Neural cell (in vitro differentiated cells): ENCODE measurements at regions not wholly inside any gene's neighbourhood (a gene's known extent, or its start where the extent isn't known, plus 50 kb on each side); places are given as distances from the start of the nearest gene placed in this dataset.

ENCODE experiments used
- EP300 ChIP-seq: fragments of 450-650 bp; conservative IDR thresholded peaks from 2 replicates; pipeline ENCODE4 v1.6.1; 2014; ENCODE audit warnings: antibody characterized with exemption, mild to moderate bottlenecking, moderate library complexity; ENCODE audit not compliant: poor library complexity, severe bottlenecking
- EZH2 ChIP-seq: fragments of 200-600, 300-800 bp; shearing (Covaris generic), sonication (generic); IDR thresholded peaks from 2 replicates; pipeline ENCODE4 v1.6.1; 2014; ENCODE audit warnings: antibody characterized with exemption, low read length, borderline replicate concordance, mild to moderate bottlenecking; ENCODE audit not compliant: insufficient read depth, poor library complexity, severe bottlenecking
- MXI1 ChIP-seq: fragments of 450-650 bp; conservative IDR thresholded peaks from 2 replicates; pipeline ENCODE4 v1.6.1; 2014; ENCODE audit warnings: antibody characterized with exemption, mild to moderate bottlenecking; ENCODE audit not compliant: poor library complexity, severe bottlenecking
- POLR2AphosphoS5 ChIP-seq: IDR thresholded peaks from 2 replicates; pipeline ENCODE4 v1.6.1; 2012
- RAD21 ChIP-seq: fragments of 450-650 bp; conservative IDR thresholded peaks from 2 replicates; pipeline ENCODE4 v1.6.1; 2014; ENCODE audit warnings: antibody characterized with exemption, mild to moderate bottlenecking, moderate library complexity
- TAF1 ChIP-seq: IDR thresholded peaks from 2 replicates; pipeline ENCODE4 v1.6.1; 2012; ENCODE audit warnings: low read depth
- TF ChIP-seq, protein P1 (sequence below): fragments of 450-650 bp; IDR thresholded peaks from 2 replicates; pipeline ENCODE4 v1.5.1; 2014; ENCODE audit warnings: antibody characterized with exemption, mild to moderate bottlenecking, moderate library complexity; ENCODE audit not compliant: poor library complexity, severe bottlenecking

DNA sequence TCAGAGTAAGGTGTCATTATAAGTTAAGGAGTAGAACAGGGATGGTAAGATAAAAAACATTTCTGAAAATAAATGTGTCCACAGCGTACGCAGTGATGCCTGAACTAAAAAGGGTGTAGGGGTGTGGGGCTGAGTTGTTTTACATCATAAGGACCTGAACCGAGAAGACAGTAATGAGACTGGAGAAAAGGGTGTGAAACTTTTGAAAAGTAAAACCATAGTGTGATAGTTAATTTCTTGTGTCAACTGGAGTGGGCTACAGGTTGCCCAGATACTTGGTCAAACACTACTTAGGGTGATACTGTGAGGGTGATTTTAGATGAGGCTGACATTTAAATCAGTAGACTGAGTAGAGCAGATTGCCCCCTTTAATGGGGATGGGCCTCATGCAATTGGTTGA is 169.0 kb upstream of the PRPS1L1 start:
- no peak for TF ChIP-seq POLR2AphosphoS5
- TF ChIP-seq, protein P1, sequence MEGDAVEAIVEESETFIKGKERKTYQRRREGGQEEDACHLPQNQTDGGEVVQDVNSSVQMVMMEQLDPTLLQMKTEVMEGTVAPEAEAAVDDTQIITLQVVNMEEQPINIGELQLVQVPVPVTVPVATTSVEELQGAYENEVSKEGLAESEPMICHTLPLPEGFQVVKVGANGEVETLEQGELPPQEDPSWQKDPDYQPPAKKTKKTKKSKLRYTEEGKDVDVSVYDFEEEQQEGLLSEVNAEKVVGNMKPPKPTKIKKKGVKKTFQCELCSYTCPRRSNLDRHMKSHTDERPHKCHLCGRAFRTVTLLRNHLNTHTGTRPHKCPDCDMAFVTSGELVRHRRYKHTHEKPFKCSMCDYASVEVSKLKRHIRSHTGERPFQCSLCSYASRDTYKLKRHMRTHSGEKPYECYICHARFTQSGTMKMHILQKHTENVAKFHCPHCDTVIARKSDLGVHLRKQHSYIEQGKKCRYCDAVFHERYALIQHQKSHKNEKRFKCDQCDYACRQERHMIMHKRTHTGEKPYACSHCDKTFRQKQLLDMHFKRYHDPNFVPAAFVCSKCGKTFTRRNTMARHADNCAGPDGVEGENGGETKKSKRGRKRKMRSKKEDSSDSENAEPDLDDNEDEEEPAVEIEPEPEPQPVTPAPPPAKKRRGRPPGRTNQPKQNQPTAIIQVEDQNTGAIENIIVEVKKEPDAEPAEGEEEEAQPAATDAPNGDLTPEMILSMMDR, result no peak
- TF ChIP-seq RAD21, result no peak
- no peak for TF ChIP-seq EP300
- TF ChIP-seq EZH2, result no peak
- TF ChIP-seq TAF1, result no peak
- TF ChIP-seq MXI1, result no peak
